GM21737 (cell line): ENCODE measurements at regions not wholly inside any gene's neighbourhood (a gene's known extent, or its start where the extent isn't known, plus 50 kb on each side); places are given as distances from the start of the nearest gene placed in this dataset.
A peak's percentile ranks its signal among the peaks of the same experiment; 100 is the strongest.

ENCODE experiments used
- ATAC-seq: cut with Tn5 transposase; IDR thresholded peaks from one replicate; pipeline ENCODE4 v1.9.1; 2021; ENCODE audit warnings: mild to moderate bottlenecking, moderate library complexity; ENCODE audit not compliant: unreplicated experiment

DNA sequence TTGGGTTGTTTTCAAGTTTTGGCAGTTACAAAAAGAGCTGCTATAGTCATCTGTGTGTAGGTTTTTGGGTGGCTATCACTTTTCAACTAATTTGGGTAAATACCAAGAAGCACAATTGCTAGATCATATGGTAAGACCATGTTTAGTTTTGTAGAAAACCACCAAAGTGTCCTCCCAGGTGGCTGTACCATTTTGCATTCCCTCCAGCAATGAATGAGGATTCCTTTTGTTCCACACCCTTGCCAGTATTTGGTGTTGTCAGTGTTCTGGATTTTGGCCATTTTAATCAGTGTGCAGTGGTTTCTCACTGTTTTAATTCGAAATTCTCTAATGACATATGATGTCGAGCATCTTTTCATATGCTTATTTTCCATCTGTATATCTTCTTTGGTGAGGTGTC, 457.5 kb upstream of the ARID1B start:
- no peak for ATAC-seq

DNA sequence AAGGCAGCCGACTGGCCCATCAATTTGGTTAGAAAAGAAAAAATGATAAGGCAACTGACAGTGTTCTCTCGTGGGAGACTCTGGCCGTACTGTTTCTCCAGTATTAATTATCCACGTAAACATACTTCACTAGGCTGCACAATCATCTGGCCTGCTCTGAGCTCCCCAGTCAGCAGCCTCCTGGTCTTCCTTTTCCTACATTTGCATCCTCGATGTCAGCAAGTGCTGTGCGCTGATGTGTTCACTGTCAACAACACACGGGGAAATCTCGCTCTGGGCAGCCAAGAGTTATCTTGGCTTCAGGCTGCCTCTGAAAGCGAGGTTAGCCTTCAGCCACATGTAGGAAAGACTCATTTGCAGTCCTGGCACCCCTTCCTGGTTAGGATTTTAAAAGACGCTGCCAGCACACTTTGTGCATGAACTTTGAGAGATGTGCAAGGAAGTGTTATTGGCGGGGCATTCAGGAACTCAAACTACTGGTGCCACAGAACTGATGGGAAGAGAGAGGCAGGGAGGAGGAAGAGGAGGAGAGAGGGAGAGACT, 460.5 kb upstream of the ARID1B start:
- no peak for ATAC-seq

DNA sequence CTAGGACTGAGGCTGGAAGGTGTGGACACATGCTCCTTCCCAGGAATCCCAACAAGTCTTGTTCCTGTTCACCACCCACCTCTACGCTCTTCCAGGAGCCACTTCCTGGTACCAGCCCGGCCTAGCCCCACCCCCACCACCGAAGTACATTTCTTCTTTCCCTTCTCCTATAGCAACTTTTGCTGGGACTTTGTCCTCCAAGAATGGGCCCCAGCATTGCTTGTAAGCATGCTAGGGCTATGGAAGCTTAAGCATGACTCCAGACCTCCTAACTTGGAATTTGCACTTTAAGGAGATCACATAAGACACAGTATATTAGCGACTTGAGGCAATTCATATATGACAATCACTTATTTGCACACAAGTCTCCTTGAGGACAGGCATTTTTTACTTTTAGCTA, 462.0 kb upstream of the ARID1B start:
- ATAC-seq = no peak

DNA sequence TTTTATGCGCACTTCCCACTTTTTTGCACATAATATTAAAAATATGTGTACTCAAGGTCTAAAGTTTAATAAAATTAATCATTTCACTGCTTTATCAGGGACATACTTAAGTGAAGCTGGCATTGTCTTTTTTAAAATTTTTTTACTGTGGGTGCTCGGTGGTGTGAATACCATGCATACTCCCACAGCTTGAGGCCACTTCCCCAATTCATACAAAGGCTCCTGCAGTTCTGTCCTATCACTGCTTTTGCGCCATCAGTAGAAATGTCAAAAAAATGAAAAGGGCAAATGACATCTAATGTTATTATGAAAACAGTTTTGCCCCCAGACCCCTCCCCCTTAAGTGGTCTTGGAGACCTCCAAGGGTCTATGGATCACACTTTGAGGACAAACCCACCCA, 464.1 kb upstream of the ARID1B start:
- no peak for ATAC-seq

DNA sequence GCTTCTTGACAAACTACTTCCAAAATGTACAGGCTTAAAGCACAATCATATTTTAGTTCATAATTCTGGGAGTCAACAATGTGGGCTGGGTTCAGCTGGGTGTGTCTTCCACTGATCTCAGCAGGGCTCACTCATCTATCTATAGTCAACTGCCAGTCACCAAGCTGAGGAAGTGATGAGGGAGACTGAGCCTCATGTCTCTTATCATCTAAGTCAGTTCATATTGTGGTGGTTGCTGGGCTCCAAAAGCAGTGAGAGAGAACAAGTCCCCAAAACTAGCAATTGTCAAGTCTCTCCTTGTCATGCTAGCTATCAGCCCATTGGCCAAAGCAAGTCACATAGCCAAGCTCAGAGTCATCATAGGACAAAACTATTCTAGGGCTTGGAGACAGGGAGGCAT, 465.9 kb upstream of the ARID1B start:
- no peak for ATAC-seq

DNA sequence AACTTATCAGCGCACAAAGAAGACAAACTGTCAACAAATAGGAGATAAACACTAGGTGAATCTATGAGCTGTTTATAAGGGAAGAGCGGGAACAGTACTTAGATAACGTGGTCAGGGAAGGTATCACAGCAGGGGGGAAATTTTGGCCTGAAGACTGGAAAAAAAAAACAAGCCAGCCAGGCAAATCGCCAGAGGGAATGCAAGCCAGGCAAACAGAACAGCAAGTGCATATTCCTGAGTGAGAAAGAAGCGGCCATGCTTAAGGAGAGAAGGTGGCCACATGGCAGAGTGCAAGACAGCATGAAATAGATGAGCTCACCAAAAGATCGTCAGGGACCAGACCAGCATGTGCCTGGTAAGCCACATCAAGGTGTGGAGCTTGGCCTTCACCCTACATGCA, 466.5 kb upstream of the ARID1B start:
- ATAC-seq = no peak

DNA sequence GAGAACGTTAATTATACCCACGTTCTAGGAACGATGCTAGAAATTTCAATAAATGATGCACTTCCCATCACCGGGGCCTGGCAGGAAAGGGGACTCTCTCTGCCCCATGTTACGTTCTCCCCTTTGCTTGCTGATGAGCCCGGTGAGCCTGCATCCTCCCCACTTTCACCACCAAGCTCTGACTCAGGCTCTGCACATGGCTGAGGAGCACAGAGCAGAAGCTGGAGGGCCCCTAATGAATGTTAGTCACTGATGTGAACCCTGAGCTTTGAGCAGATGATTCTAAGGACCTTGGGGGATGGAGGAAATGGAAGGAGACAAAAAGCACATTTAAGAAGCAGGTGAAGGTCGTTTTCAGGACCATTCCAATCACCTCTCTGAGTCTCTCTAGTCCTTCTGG, 468.2 kb upstream of the ARID1B start:
- no peak for ATAC-seq

DNA sequence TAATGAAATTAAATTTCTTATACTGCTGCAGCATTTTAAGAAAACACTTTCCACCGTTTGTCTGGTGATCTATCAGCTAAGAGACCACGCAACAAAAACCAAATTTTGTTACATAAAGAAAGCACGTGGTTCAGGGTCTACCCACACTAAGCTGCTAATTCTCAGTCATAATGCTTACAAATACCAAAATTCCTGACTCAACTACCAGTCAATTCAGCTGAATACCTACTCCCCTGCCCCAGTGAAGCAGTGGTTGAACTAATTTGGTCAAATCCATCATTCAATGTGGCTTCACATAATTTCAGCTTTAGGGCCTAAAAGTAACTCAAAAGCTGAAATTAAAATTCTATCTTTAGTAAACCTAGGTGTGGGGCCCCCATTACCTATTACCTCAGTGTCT, 468.6 kb upstream of the ARID1B start:
- no peak for ATAC-seq

DNA sequence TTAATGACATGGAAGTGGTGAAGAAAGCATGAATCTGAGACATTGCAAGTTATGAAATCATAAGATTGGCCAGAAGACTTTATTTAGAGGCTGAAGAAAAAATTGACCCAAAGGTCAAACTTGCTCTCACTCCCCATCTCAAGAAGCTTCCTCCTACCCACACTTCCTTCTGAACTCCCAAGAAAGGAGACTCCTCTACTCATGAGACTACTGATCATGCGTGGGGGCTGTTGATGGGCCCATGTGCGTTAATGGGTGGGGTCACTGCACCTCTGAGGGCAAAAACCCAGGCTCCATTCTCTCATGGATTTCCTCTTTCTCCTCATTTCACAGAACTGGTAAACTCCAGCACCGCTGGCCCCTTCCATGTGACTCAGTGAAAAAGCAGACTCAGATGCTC, 470.6 kb upstream of the ARID1B start:
- ATAC-seq = no peak

DNA sequence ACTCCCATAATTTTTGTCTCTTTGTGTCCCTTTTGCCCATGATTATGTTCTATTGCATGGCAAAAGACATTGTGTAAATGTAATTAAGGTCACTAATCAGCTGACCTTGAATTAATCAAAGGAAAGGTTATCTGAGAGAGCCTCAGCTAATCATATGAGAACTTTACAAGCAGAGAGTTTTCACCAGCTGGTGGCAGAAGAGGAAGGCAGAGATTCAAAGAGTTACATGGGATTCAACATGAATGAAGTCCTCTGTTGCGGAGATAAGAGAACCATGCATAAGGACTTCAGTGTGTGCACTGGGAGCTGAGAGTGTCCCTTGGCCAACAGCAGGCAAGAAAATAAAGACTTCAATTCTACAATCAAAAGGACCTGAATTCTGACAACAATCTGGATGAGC, 494.1 kb upstream of the ARID1B start:
- no peak for ATAC-seq

DNA sequence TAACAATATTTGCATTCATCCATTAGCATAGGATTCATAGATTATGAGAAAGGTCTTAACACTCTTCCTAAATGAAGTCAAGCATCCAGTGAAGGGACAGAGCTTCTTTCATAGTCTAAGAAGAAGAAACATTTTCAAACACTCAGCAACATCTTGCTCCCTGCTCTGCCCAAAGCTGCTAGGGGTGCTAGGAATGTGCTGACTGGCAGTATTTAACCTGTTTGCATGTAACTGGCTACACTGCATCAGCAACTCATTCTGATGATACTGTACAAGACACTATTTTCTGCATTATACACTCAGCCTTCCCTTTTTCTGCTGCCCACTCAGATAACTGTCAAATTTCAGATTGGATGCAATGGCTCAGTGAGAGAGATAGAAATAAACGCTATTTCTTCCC, 495.1 kb upstream of the ARID1B start:
- no peak for ATAC-seq

DNA sequence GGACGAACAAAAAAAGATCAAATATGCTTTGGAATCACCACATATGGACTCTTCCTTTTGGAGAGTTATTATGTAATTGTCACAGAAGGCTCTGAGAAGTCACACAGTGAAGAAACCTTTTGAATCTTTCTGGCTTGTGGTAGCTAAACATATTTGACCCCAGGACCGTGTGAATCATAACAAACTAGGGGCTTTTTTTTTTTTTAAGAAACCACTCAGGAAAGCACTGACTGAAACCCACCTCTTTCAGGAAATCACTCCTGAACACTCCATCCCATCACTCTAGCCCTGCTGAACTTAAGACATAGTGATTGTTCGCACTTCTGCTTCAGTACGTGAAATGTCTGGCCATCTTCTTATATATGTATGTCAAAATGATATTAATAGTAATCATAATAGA, 495.9 kb upstream of the ARID1B start:
- no peak for ATAC-seq

DNA sequence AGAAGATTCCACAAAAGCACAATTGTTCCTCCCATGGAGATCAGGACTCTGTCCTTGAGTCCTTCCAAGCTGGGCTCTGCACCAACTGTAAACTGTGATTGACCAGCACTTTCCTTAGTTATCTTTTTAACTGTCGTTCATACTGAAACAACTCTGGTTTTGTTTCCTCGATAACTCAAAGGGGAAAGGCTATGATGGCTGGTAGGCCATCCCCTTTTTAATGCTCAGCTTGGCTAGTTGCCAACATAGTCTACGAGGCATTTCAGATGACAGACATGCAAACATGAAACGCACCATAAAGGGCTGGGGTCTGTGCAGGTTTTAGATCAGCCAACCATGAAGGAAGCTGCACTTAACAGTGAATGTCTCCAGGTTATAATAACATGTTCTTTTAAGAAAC, 497.1 kb upstream of the ARID1B start:
- peak; percentile 52 for ATAC-seq

DNA sequence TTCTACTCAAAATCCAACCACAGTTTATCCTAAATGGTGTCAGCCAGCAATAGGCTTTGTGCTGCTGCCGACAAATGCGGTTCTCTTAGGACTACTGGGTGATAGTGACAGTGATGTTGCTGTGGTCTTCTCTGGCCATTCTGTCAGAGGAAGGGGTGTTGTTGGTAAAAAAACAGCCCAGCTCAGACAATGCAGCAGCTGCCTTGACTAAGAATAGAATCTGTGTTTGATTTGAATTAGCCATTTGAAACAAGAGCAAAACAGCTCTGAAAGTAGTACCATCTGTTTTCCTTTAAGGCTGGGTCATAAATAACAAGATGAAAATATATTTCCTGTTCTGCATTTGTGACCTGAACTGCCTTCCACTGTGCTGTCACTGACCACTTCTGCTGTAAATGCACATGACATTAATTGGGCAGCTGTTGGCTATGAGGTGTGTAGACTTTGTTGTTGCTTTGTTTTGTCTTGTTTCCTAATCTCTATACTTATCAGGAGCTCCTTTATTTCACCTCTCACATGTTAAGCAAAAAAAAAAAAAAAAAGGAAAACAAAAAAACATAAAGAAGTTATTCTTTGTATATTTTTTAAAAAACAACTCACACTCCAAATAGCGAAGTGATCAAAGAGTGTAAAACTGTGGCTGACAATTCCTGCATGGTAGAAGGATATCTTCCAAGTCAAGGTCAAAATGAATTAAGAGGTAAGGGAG, 497.8 kb upstream of the ARID1B start:
- peak; percentile 73 for ATAC-seq

DNA sequence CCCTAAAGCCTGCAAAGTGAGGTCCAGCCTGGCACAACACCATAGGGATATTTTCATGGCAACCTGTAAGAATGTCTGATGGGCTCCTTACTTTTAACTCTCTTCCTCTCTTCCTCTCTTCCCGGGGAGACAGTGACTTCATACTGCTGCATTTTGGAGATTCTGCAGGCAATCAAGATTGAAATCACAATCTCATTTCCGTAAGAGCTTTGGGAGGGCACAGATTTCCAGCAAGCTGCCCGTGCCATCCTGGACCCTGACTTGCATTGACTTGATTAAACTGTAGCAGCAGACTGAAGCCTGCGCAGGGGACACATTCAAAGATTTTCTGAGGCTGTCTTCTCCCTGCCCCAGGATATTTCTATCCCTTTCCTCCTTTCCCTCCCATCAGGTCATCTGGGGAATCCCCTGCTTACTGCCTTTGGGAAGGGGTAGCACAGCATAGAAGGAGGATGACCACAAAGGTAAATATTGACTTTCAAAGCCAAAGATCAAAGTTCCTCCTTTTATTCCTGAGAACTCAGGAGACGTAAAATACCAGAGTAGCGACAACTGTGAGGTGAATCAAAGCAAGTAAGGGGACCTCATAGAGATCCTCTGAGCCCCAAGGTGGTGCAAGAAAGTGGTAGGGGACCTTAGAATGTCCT, 504.0 kb upstream of the ARID1B start:
- ATAC-seq = no peak

DNA sequence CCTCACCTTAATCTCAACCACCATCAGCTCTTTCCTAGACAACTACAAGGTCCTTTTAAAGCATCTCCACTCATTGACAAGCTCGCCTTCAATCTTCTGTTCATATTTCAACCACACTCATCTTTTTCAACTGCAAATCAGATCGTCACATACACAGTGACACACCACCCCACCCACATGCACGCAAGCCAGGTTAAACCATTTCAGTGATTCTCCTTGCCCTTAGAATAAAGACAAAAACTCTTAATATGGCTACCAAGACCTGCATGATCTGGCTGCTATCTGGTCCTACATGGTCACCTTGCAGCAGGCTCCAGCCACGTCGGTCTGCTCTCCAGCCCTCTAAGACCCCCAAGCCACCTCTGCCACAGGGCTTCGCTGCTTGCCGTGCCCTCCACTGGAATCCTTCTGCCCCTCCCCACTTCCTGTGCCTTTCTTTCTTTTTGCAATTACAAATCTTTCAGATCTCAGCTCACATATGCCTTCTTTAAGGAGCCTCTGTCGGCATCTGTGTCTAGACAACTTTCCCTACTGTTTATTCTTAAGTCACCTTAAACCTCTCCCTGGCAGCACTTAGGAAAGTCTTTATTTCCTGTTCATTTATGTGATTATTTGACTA, 507.3 kb upstream of the ARID1B start:
- ATAC-seq = no peak

DNA sequence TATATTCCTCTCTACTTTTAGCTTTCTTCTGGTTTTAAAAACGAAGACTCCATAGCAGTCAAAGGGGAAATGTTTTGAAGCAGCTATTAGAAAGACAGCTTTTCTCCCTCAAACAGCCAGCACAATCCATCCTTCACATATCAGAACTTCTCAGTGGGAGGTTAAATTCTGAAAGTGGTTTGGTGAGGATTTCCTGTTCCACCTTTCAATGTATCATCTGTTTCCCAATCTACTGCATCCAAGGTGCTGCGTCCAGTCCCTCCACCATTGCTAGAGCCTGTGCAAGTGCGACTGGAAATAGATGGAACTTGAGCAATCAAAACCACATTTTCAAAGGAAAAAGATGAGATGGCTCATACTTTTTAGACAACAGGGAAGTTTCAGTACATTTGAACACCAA, 508.3 kb upstream of the ARID1B start:
- ATAC-seq = no peak

DNA sequence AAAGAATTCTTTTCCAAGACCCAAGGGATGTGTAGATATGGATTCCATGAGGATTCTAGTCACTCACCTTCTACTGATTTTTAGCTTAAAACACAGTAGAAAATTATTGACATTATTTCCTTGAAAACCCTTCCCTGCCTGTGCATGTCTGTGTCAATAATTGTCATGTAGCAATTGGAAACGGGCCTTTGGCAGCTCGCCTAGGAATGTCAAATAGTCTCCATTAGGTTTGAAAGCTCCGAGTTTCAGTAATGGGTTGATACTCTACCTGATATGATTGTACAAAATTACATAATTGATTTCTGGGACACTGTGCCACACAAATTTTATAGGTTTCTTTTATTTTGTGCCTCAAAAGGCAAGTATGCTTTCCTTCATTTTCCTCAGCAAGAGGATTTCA, 515.2 kb upstream of the ARID1B start:
- no peak for ATAC-seq

DNA sequence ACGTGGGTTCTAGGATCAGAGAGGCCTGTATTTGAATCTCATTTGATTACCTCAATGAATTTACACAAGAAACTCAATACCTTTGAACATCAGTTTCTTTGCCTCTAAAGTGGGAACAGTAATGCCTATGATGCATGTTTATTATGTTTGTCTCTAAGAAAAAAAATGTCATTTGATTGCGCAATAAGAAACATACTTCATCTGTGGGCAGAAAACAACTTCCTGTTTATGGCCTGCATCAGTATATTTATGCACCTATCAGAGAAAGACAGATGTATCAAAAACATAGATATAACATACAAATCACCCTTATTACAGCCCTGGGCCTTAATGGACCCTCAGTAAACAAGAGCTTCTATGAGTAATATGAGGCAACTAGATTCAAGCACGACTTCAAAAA, 516.4 kb upstream of the ARID1B start:
- ATAC-seq = no peak

DNA sequence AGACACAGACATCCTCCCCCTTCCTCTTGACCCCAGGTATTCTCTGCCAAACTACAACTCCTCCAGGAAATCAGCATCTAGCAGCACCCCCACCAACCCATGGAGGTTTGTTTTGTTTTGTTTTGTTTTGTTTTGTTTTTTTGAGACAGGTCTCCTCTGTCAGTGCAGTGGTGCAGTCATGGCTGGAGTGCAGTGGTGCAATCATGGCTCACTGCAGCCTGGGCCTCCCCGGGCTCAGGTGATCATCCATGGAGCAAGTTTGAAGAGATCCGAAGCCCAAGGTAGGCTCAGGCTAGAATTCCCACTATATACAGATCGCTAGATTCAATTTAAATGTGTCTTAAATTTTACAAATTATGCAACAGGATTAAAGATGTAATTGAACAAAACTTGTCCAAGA, 518.2 kb upstream of the ARID1B start:
- ATAC-seq = no peak

DNA sequence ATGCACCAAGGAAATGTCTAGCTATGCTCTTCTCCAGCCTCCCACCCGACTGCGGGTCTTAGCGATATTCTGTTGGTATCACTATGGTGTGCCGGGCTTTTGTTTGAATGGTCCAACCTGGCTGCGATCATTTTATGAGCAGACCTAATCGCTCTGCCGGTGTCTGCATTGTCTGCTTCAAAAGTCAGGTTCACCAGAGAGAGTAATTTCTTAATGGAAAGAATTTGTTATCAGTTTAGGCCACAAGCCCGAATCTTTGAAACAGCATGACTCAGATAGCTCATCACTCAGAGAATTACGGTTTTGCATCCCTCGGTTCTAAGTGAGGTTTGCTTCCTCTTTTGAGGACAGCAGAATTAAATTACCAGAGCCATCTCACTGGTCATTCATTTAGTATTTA, 521.0 kb upstream of the ARID1B start:
- no peak for ATAC-seq

DNA sequence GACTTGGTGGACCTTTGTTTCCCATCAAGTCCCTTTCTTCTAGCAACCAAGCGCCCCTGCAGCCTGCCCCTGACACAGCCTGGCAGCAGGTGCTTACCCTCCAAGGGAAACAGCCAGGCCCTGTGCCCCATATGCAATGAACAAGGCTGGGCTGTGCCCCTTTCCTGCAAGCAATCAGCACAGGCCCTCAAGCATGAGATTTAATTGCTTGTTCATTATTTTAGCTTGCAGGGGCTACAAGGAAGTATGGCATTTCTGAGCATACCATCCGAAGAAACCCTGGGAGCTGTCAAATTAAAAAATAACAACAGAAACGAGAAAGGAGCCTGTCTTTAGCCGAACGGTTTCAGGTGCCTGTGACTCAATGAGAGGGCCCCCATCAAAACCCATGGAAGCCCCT, 522.9 kb upstream of the ARID1B start:
- no peak for ATAC-seq
